Posterior cingulate gyrus (tissue), 11 donors: ENCODE measurements at regions not wholly inside any gene's neighbourhood (a gene's known extent, or its start where the extent isn't known, plus 50 kb on each side); places are given as distances from the start of the nearest gene placed in this dataset.
"Not testable (repeated sequence)": the region's sequence is repeated elsewhere in the genome, so short reads cannot be mapped to it uniquely, and the experiment has no call there.

Experiments used
- DNase-seq, 10 donors: peaks; one replicate each; pipeline versions ENCODE4 v3.0.0 to v3.0.0-alpha.2; 2020 to 2021; ENCODE audit warnings: mixed read lengths in 3 of 10
- intact Hi-C: fragments of 100-400 bp; cut with DNase I; formaldehyde crosslinking; loops from one replicate; pipeline ENCODE4 v1.15.1; 2023

DNA sequence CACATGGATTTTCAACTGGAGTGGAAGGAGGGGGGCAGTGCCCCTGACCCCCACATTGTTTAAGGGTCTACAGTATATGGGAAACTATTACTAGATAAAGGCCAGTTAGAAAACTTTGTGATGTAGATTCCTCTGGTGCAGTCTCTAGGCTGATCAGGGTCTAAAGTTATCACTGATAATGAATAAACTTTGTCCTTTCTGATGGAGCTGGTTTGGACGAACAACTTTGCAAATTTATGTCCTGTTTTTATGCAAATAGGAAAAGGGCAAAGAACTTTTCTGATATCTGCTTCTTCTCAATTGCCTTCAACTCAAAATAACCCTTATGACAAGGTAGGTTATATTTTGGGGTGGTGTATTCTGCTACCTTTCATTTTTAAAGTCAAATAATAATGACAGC lies 829.2 kb upstream of the ACVR2A start:
- no peak for DNase-seq
- intact Hi-C loops = no loop called here

DNA sequence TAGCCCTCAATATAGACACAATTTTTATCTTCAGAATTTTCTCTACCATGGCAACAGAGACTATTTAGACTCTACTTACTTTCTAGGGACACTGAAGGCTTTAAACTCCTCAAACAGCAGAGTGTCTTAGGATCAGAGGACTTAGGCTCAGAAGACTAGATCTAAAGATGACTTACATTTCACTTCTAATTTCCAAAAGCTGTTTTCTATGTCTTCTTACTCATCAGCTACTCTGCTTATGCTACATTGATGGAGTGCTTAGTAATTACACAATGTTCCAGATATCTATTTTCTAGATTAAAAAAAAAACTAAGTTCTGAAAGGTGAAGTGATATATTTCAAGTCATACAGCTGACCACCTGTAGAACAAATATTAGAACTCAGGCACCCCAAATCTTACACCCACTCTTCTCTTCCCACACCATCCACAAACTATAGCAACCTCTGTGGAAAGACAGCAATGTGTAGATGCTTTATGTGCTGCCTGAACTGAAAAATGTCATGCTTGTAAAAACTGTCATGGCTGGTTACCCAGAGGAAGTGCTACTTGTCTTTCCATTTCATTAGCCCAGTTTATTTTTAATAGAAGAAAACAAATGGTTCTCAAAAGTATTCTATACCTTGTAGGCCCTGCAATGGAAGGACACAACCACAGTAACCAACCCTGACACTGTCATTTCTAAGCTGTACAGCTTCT lies 831.0 kb upstream of the ACVR2A start:
- intact Hi-C loops = no loop called here
- no peak for DNase-seq

DNA sequence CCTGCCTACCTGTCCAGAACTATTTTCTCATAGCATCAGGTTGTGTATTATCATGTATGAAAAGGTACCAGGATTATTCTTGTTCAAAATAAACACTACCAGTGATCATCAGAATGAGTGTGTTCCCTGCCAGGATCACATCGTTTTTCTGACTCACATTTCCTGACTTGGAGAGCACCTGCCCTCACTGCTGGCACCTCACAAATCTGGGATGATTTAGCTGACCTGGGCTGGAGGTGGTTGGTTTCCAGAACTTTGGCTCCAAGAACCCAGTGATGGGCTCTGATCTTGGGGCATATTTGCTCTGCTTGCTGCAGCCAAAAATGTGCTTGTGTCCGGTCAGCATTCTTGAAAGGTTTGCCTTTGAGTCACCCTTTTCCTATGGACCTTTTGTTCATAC lies 836.3 kb upstream of the ACVR2A start:
- no peak for DNase-seq
- intact Hi-C loops = no loop called here

GRCh38 chr2:147006736-147007141 lies 838.1 kb upstream of the ACVR2A start:
- DNase-seq = no peak
- intact Hi-C loops = no loop called here

- DNase-seq = no peak
- intact Hi-C loops = no loop called here
Observed at GRCh38 chr2:147003081-147003480, 841.7 kb upstream of the ACVR2A start.

DNA sequence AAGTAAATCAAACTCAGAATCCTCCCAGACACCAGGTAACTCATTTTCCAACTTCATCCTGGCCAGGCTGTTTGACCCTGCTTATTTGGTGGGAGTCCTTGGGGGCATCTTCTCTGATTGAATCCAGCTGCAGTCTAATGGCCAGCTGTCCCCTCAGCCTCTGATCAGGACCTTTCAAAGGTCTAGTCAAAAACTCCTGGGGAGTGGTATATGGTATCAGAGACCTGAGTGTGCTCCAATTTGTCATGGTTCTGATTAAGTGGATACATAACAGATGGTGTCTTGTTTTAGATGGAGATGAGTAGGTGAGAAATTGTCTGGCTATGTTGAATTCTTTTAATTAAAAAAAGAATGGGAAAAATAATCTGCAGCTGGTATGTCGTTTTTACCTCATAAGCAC lies 842.6 kb upstream of the ACVR2A start:
- intact Hi-C loops = no loop called here
- DNase-seq = no peak

- no peak for DNase-seq
- intact Hi-C loops = no loop called here
Observed at GRCh38 chr2:147001061-147001460, 843.8 kb upstream of the ACVR2A start.

DNA sequence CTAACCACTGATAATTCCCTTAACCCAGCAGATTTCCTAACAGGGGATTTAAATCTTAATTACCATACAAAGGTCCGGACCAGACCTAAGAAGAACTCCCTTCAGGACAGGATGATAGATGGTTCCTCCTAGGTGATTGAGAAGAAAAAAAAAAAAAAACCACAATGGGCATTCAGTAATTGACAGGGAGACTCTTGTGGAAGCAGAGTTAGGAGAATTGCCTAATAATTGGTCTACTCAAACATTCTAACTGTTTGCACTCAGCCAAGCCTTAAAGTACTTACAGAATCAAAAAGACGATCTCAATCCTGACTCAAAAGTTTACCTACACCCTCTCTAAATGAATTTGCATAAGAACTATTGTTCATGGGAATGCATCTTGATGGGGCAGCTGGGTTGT lies 844.7 kb upstream of the ACVR2A start:
- DNase-seq, intact Hi-C loops: not testable (repeated sequence)

GRCh38 chr2:146997945-146998344 lies 846.9 kb upstream of the ACVR2A start:
- no peak for DNase-seq
- intact Hi-C loops = no loop called here

- intact Hi-C loops = no loop called here
- no peak for DNase-seq
Observed at GRCh38 chr2:146997488-146997887, 847.3 kb upstream of the ACVR2A start.

- intact Hi-C loops = no loop called here
- DNase-seq = no peak
Observed at GRCh38 chr2:146994246-146994645, 850.6 kb upstream of the ACVR2A start.

DNA sequence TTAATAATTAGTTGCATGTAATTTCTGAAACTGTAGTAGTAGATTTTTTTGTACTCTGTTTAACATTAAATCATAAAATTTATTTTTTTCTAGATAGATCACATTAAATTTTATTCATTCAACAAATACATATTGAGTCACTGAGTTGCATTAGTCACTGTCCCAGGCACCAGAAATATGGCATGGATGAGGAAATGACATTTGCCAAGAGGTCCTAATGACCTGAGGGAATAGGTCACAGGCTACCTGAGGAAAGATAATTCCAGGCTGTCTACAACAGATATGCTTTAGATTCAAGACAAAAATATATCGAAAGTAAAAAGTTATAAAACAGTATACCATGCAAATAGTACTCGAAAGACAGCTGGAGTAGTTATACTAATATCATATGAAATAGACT lies 852.4 kb upstream of the ACVR2A start:
- no peak for DNase-seq
- intact Hi-C loops = no loop called here

- intact Hi-C loops = no loop called here
- no peak for DNase-seq
Observed at GRCh38 chr2:146992057-146992456, 852.8 kb upstream of the ACVR2A start.

- intact Hi-C loops = no loop called here
- DNase-seq = no peak
Observed at GRCh38 chr2:146990311-146991054, 854.3 kb upstream of the ACVR2A start.

DNA sequence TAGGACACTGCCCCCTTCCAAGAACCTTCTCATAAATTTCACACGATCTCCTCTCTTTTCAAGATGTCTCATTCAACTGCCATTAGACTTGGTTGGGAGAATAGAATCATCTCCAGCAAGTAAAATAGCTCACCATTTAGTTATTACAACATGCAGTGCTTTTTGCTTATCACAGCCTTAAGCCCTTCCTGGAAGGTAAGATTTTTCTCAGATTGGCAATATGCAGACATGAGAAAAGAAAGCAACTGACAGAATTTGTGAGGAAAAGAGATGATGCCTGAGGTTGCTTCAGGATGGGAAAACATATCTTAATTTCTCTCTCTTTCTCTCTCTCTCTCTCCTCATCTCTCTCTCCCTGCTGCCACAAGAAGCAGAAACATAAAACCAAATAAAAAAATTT lies 855.1 kb upstream of the ACVR2A start:
- intact Hi-C loops = no loop called here
- DNase-seq = no peak

GRCh38 chr2:146987996-146988395 lies 856.8 kb upstream of the ACVR2A start:
- intact Hi-C loops = no loop called here
- DNase-seq = no peak

GRCh38 chr2:146986161-146986560 lies 858.7 kb upstream of the ACVR2A start:
- DNase-seq = no peak
- intact Hi-C loops = no loop called here

DNA sequence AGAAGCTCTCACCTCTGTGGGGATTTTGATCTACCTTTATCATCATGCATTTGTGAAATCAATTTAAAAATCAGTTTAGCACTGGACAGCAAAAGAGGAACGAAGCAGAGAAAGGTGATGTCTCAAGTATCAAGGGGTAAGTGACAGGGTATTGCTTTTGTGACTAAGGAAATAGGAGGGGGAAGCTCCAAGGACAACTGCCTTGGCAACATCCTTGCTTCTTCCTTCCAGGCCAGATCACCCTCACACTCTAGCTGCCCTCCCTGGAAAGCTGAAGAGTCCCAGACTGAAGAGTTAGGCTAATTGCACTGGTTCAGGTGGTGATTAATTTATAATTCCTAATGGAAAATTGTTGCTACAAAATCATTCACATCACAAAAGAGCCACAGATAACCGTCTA lies 859.1 kb upstream of the ACVR2A start:
- intact Hi-C loops = no loop called here
- no peak for DNase-seq

- no peak for DNase-seq
- intact Hi-C loops = no loop called here
Observed at GRCh38 chr2:146984014-146984413, 860.8 kb upstream of the ACVR2A start.

GRCh38 chr2:146982393-146982846 lies 862.4 kb upstream of the ACVR2A start:
- intact Hi-C loops = no loop called here
- no peak for DNase-seq

DNA sequence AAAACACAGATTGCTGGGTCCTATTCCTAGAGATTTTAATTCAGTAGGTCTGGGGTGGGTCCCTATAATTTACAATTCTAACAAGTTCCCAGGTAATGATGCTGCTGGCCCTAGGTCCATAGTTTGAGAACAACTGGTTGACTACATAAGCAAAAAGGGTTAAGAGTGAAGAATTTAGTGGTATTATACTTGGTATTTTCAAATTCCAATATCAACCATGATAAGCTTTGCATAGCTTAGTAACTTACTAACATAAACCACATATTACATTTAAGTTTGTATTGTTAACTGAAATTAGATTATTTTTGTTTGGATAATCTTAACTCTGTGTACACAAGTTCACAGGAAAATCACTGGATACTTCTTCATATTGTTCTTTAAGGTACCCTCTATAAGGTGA lies 862.9 kb upstream of the ACVR2A start:
- intact Hi-C loops = no loop called here
- no peak for DNase-seq

DNA sequence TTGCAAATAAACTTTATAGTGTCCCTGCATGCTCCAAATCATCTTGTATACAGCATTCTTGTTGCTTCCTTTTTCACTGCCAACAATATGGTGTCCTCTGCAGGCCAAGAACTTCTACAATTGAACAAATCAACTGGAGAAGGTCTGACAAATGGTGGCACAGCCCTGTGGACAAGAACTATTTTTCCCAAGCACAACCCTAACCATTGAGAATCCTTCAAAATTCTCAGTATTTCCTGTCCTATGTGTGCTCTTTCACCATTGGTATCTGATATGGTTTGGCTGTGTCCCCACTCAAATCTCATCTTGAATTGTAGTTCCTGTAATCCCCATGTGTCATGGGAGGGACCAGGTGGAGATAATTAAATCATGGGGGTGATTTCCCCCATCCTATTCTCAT lies 865.1 kb upstream of the ACVR2A start:
- no peak for DNase-seq
- intact Hi-C loops = no loop called here
